ENCODE measurements at regions not wholly inside any gene's neighbourhood (a gene's known extent, or its start where the extent isn't known, plus 50 kb on each side); places are given as distances from the start of the nearest gene placed in this dataset.

DNA sequence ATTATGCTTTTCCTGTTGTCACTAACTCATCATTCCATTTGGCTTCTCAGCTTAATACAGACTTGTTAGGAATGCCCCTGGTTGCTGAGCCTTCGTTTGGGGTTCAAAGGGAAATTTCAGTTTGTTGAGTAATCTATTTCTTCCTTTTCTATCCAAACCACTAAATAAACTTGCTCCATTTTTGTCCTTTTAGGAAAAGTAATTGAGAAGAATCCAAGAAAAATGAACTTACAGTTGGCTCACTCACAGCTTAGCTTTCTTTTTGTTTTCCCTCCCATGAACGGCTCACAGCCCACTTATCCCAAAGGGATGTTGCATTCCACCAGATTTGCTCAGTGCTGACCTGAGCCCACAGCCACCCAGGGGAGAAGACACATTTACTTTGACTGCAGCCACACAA, 73.9 kb downstream of the SOX11 start:
- Histone ChIP-seq H3K36me3 (no peaks in the 10 kb centered on the region), H3K9me3 (peaks cover 0 to 5% (median 0%) of the 10 kb centered on the region in 4 donors), H3K4me3 (no peak overlapping the region), H3K4me1 (no peaks in the 10 kb centered on the region), H3K27me3 (no peaks in the 10 kb centered on the region), H3K27ac (no peak overlapping the region)
- no peak for DNase-seq
- no peak for TF ChIP-seq POLR2A (IDR thresholded peaks at IDR 0.05)
- TF ChIP-seq, protein P1, sequence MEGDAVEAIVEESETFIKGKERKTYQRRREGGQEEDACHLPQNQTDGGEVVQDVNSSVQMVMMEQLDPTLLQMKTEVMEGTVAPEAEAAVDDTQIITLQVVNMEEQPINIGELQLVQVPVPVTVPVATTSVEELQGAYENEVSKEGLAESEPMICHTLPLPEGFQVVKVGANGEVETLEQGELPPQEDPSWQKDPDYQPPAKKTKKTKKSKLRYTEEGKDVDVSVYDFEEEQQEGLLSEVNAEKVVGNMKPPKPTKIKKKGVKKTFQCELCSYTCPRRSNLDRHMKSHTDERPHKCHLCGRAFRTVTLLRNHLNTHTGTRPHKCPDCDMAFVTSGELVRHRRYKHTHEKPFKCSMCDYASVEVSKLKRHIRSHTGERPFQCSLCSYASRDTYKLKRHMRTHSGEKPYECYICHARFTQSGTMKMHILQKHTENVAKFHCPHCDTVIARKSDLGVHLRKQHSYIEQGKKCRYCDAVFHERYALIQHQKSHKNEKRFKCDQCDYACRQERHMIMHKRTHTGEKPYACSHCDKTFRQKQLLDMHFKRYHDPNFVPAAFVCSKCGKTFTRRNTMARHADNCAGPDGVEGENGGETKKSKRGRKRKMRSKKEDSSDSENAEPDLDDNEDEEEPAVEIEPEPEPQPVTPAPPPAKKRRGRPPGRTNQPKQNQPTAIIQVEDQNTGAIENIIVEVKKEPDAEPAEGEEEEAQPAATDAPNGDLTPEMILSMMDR (IDR thresholded peaks at IDR 0.05): no peak

DNA sequence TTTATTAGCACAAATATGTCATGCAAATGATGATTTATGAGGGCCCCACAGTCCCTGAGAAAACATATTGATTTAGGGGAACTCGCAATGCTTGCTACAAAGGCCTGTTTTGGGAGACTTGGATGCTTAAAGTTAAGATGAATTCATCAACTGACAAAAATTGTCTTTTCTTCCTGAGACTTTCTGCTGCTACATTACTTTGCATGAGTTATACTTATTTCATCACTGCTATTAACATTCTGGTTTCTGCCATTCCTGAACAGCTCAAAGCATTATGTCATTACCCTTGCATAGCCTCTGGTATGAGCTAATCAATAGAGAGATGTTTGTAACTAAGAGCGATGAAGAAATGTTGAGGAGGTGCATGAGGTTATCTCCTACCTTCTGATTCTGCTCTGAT, 74.4 kb downstream of the SOX11 start:
- Histone ChIP-seq H3K27ac (no peak overlapping the region), H3K4me1 (no peaks in the 10 kb centered on the region), H3K36me3 (no peaks in the 10 kb centered on the region), H3K27me3 (no peaks in the 10 kb centered on the region), H3K4me3 (no peak overlapping the region), H3K9me3 (peaks cover 0 to 5% (median 0%) of the 10 kb centered on the region in 4 donors)
- TF ChIP-seq, protein P1 (IDR thresholded peaks at IDR 0.05): no peak
- no peak for TF ChIP-seq POLR2A (IDR thresholded peaks at IDR 0.05)
- DNase-seq: no peak

DNA sequence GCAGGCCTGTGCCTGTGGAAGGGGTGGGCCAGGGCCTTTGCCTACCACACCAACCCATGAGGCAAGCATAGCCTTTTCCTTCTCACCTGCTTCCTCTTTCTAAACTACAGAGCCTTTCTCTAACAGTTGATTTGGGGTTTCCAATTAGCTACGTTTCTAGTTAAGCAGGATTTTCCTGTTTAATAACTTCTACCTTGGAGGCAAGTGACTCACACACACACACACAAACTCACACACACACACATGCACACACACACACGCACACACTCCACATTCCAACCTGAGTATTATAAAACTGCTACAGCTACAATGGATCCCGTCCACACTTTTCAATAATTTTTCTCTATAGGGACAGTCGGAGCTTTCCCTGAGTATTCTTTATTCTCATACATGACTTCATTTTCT, 84.9 kb downstream of the SOX11 start:
- Histone ChIP-seq H3K4me1 (no peaks in the 10 kb centered on the region), H3K27me3 (no peaks in the 10 kb centered on the region), H3K27ac (no peak overlapping the region), H3K36me3 (no peaks in the 10 kb centered on the region), H3K4me3 (no peak overlapping the region), H3K9me3 (no peaks in the 10 kb centered on the region)
- DNase-seq: no peak
- TF ChIP-seq POLR2A (IDR thresholded peaks at IDR 0.05): no peak
- TF ChIP-seq, protein P1 (IDR thresholded peaks at IDR 0.05): no peak

DNA sequence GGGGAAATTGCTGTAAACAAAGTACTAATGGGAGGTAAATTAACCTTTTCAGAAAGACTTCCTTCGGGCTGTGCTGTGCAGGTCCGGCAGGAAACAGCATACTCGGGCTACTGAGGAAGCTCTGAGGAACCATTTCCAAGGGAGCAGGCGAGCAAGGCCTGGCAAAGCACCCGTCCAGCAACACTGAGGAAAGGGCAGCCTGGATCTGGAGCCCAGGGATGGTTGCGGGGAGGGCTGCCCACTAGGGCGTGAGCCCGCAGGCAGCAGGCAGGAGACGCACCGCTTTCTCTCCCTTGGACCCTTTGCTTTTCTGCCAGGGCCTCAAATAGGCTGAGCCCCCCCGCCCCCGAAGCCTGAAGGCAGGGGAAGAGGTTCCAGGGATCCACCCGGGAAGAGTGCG, 89.5 kb downstream of the SOX11 start:
- Histone ChIP-seq H3K27me3 (no peaks in the 10 kb centered on the region), H3K27ac (no peak overlapping the region), H3K4me3 (no peak overlapping the region), H3K36me3 (no peaks in the 10 kb centered on the region), H3K9me3 (no peaks in the 10 kb centered on the region), H3K4me1 (no peaks in the 10 kb centered on the region)
- TF ChIP-seq POLR2A (IDR thresholded peaks at IDR 0.05): no peak
- TF ChIP-seq, protein P1 (IDR thresholded peaks at IDR 0.05): no peak
- no peak for DNase-seq

DNA sequence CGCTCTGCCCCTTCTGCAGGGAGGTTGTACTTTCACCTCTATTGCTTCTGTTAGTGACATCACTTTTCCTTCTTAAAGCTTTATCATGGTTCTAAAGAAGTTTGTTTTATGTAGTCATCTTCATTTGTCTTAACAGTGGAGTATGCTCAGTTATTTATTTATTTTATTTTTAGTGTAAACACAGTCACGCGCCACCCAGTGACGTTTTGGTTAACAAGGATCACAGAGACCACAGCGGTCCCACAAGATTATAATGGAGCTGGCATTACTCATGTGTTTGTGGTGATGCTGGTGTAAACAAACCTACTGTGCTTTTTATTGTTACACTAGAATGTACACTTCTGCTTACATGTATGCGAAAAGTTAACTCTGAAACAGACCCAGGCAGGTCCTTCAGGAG, 89.9 kb downstream of the SOX11 start:
- TF ChIP-seq, protein P1 (IDR thresholded peaks at IDR 0.05): no peak
- TF ChIP-seq POLR2A (IDR thresholded peaks at IDR 0.05): no peak
- Histone ChIP-seq H3K9me3 (no peaks in the 10 kb centered on the region), H3K27ac (no peak overlapping the region), H3K4me1 (no peaks in the 10 kb centered on the region), H3K27me3 (no peaks in the 10 kb centered on the region), H3K4me3 (no peak overlapping the region), H3K36me3 (no peaks in the 10 kb centered on the region)
- DNase-seq: no peak

DNA sequence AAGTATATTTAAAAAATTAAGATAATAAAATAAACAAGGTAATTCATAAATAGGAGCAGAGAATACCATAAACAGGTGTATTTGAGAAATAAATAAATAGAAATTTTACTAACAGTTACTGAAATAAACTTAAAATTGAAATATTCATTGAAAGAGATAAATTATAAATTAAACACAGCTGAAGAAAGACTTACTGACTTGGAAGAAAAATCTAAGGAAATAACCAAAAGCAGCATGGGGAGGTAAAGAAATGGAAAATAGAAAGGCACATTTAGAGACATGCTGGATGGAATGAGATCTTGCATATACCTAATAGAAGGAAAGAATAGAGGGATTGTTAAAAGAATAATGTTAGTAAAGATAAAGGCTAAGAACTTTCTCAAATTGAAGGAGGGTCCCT, 96.3 kb downstream of the SOX11 start:
- H3K4me1 ChIP-seq: no peaks in the 10 kb centered on the region
- no peaks in the 10 kb centered on the region for H3K27me3 ChIP-seq
- H3K4me3 ChIP-seq: no peak overlapping the region
- H3K36me3 ChIP-seq: no peaks in the 10 kb centered on the region
- H3K9me3 ChIP-seq: peaks cover 0 to 3% (median 0%) of the 10 kb centered on the region in 4 donors
- DNase-seq: no peak
- TF ChIP-seq, protein P1 (IDR thresholded peaks at IDR 0.05): no peak
- no peak for TF ChIP-seq POLR2A (IDR thresholded peaks at IDR 0.05)
- no peak overlapping the region for H3K27ac ChIP-seq

Data from Peyer's patch (tissue), 4 donors.